Activated effector memory CD4-positive, alpha-beta T cell treated with Interleukin-2 at 50 U/mL for 16 hours (primary cell): ENCODE measurements at regions not wholly inside any gene's neighbourhood (a gene's known extent, or its start where the extent isn't known, plus 50 kb on each side); places are given as distances from the start of the nearest gene placed in this dataset.
"Not testable (repeated sequence)": the region's sequence is repeated elsewhere in the genome, so short reads cannot be mapped to it uniquely, and the experiment has no call there.

Experiments
- DNase-seq: peaks from one replicate; pipeline ENCODE4 v3.0.0-alpha.2; 2020

DNA sequence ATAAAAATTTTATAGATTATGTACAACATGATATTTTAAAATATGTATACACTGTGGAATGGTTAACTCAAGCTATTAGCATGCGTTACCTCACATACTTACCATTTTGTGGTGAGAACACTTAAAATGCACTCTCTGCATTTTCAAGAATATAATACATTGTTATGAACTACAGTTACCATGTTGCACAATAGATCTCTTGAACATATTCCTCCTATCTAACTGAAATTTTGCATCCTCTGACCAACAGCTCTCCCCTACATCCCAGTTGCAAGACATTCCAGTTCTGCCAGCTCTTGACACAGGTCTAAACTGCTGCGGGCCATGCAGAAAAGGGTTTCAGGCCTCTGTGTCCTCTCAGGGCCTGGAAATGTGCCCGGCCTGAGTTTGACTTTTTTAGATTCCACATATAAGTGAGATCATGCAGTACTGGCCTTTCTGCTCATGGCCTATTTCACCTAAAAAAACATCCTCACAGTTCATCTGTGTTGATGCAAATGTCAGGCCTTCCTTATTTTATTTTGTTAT, 113.7 kb downstream of the CDCA7 start:
- DNase-seq, result no peak

DNA sequence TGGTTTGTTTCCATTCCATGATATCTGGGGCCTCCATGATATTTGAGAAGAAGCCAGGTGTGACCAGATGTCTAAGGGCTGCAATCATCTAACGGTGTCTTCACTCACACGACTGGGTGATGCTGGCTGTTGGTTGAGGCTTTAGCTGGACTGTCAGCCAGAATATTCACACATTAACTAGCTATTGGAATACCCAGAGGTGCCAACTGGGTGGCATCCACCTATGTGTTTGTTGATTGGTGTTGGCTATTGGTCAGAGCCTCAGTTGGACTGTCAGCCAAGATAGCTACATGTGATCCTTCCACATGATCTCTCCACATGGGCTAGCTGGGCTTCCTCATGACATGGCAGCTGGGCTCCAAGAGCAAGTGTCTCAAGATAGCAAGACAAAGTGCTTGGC, 117.4 kb downstream of the CDCA7 start:
- no peak for DNase-seq

- no peak for DNase-seq
Measured at GRCh38 chr2:173483137-173483536, 128.5 kb downstream of the CDCA7 start.

DNA sequence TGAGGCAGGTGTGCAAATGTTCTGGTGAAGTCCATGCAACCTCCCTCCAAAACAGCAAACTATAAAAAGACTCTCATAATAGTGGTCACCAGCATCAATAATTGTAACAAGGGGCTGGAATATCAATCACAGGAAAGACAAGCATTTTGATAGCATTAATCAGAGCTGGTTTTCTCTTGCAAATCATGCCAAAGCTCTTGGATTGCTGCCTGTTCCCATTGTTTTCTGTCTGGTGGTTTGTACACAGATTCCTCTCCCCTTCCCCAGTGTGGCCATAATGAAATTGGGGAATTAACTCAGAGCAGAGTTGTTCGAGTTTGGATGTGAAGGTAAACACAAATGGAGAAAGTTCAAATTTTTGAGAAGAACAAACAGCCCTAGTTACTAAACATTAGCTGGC, 134.2 kb downstream of the CDCA7 start:
- DNase-seq, result no peak

GRCh38 chr2:173491418-173491817, 136.7 kb downstream of the CDCA7 start:
- DNase-seq, result no peak

- no peak for DNase-seq
Measured at GRCh38 chr2:173493874-173494273, 139.2 kb downstream of the CDCA7 start.

GRCh38 chr2:173496746-173497145, 142.1 kb downstream of the CDCA7 start:
- DNase-seq, result no peak

DNA sequence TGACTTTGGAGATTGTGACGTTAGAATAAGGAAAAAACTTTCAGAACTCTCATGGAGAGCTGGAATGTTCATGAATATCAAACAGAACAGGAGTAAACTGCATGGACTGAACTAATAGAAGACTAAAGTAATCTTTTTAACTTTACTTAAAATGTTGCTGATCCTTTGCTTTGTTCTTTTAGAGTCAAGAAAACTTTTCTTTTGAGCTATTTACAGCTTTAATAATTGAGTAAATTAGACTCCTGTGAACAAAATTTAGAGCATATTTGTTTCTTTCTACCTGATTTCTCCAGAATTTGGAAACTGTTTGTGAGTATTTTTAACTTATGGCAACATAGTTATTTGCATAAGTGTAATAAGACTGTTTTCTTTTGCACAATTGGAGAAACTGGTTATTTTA, 146.3 kb downstream of the CDCA7 start:
- no peak for DNase-seq

DNA sequence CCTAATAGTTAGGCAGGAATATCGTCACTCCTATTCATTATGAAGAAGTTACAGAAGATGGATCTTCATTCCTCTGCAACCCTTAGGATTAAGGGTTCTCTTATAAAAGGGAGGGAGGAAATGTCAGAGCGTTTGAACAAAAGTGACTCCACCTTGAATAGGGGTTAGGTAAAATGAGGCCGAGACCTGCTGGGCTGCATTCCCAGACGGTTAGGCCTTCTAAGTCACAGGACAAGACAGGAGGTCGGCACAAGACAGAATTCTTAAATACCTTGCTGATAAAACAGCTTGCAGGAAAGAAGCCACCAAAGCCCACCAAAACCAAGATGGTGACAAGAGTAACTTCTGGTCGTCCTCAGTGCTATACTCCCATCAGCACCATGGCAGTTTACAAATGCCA, 147.6 kb downstream of the CDCA7 start:
- DNase-seq, result no peak

- no peak for DNase-seq
Measured at GRCh38 chr2:173511357-173511756, 156.7 kb downstream of the CDCA7 start.

DNA sequence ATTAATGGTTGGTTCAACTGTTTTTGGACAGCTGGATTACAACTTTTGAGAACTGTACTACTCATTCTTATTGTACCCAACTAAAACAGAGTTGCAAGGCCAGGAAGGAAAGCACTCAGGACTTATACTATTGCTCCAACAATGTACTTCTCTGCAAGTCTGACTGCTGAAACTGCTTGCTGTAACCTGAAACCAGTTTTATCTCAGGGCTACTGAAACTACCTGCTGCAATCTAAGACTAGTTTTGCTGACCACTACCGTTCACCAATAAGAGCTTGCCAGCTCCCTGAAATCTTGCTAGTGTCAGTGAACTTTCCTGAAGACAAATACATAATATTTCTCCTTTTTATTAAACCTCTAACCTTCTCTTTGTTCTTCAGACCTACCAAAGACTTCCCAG, 157.3 kb downstream of the CDCA7 start:
- no peak for DNase-seq

GRCh38 chr2:173513107-173513727, 158.5 kb downstream of the CDCA7 start:
- no peak for DNase-seq

GRCh38 chr2:173520918-173521317, 166.2 kb downstream of the CDCA7 start:
- no peak for DNase-seq

- no peak for DNase-seq
Measured at GRCh38 chr2:173521450-173522192, 166.9 kb downstream of the CDCA7 start.

GRCh38 chr2:173523497-173523896, 168.8 kb downstream of the CDCA7 start:
- DNase-seq, result no peak

GRCh38 chr2:173524256-173524955, 169.7 kb downstream of the CDCA7 start:
- DNase-seq, result no peak

DNA sequence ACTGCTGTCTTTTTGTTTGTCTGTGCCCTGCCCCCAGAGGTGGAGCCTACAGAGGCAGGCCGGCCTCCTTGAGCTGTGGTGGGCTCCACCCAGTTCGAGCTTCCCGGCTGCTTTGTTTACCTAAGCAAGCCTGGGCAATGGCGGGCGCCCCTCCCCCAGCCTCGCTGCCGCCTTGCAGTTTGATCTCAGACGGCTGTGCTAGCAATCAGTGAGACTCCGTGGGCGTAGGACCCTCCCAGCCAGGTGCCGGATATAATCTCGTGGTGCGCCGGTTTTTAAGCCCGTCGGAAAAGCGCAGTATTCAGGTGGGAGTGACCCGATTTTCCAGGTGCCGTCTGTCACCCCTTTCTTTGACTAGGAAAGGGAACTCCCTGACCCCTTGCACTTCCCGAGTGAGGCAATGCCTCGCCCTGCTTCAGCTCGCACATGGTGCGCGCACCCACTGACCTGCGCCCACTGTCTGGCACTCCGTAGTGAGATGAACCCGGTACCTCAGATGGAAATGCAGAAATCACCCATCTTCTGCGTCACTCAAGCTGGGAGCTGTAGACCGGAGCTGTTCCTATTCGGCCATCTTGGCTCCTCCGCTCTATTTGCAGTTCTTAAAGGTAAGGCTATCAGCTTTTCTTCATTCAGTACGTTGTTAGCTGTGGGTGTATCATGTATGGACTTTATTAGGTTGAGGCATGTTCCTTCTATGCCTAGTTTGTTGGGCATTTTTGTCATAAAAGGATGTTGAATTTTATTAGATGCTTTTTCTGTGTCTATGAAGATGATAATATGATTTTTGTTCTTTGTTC, 178.3 kb downstream of the CDCA7 start:
- not testable (repeated sequence) for DNase-seq

DNA sequence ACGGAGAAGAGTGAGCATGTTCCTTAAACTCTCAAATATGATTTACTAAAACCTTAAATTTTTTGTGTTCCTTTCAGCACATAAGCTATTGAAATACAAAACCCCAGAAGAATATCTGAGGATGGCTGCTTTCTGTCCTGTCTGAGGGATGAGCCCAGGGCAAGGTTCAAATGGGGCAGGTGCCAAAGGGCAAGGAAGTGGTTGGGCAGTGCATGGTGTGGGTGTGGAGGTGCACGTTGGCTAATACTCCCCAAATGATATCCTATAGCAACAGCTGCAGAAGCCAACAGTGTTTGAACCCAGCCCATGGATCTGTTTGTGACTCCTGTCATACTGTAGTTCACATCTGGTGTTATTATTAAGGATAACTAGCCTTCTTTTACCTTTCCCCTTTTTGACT, 183.0 kb downstream of the CDCA7 start:
- DNase-seq, result no peak

DNA sequence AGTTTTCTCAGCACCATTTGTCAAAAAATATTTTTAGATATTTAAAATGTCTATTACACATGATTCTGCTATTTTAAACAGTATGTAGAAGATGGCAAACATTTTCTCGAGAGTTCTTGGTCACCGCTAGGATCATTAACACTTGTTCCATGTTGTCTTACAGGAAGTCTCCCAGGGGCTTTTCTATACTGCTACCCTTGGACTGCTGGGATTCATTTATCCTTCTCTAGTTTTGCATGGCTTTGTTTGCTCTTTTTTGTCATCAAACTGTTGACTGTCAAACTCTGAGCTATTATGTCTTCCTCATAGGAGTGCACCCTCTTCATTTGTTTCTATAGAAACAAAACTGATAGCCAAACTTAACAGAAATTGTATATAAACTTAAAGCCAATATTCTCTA, 184.9 kb downstream of the CDCA7 start:
- no peak for DNase-seq

DNA sequence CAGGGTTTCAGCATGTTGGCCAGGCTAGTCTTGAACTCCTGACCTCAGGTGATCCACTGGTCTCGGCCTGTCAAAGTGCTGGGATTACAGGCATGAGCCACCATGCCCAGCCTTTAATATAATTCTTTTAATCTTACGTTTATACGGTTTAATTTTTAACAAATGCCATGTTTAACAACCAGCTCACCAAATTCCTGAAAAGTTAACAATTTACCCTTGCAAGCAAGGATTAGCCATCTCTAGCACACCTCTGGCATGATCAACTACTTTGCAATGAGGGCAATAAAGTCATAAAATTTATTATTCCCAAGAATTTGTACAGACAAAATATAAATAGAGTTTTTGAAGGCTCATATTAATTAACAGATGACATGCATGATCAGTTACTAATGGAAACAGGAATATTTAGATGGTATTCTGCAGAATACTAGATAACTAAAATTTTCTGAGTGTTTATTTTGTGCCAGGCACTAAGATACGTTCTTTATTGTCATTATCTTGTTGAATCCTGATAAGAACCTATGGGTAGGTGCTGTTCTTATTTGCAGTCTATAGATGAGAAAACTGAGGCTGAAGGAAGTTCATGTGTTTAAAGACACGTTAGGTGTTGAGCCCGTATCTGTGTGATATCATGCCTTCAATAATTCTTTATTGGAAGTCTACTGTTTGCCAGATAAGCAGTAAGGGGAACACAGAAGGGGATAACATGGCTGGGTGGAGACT, 190.1 kb downstream of the CDCA7 start:
- no peak for DNase-seq

GRCh38 chr2:173545364-173545763, 190.7 kb downstream of the CDCA7 start:
- no peak for DNase-seq

- DNase-seq, result no peak
Measured at GRCh38 chr2:173547499-173547898, 192.8 kb downstream of the CDCA7 start.
